GM23248 (cell line): ENCODE measurements at regions not wholly inside any gene's neighbourhood (a gene's known extent, or its start where the extent isn't known, plus 50 kb on each side); places are given as distances from the start of the nearest gene placed in this dataset.

Source experiments
- EZH2 ChIP-seq: fragments of 200-600 bp; sonication (generic); IDR thresholded peaks from 2 replicates; pipeline ENCODE4 v1.6.1; 2018; ENCODE audit warnings: antibody characterized with exemption, mild to moderate bottlenecking; ENCODE audit not compliant: insufficient read depth, poor library complexity, severe bottlenecking
- EZH2phosphoT487 ChIP-seq: fragments of 200-600 bp; sonication (generic); IDR thresholded peaks from 2 replicates; pipeline ENCODE4 v1.6.1; 2018; ENCODE audit warnings: antibody characterized with exemption, moderate library complexity, mild to moderate bottlenecking, low read depth; ENCODE audit not compliant: insufficient read depth

DNA sequence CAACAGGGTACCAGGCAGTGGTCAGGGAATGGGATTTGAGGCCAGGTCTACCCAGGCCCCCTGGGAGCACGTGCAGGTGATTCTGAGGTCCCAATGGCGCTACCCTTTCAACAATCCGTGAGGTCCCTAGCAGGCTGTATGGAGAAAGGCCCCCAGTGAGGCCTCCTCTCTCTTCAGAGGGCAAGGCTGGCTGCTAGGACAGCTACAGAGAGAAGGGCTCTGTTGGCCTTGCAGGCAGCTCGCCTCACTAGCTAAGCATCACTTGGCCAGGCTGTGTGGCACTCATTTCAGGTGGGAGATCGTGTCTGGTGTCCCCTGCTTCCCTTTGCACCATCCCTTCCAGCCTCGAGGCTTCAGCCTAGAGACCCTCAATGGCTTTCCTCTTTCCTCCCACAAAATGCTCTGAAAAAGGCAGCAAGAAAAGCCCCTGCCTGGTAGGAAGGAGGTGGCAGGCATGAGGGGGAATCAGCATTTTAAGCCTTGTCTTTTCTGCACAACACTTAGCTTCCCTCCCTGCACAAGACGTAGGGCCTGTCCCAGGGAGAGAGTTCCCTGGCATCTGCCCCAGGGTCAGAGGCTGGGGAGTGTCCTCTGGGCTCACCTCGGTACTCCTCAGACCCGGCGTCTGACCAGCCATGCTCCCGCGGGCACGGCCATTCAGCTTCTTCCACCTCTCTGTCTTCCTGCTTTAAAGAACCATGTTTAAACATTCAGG lies 111.8 kb downstream of the ASB7 start:
- TF ChIP-seq EZH2 (no peak), EZH2phosphoT487 (no peak)
